ENCODE measurements at regions not wholly inside any gene's neighbourhood (a gene's known extent, or its start where the extent isn't known, plus 50 kb on each side); places are given as distances from the start of the nearest gene placed in this dataset.

DNA sequence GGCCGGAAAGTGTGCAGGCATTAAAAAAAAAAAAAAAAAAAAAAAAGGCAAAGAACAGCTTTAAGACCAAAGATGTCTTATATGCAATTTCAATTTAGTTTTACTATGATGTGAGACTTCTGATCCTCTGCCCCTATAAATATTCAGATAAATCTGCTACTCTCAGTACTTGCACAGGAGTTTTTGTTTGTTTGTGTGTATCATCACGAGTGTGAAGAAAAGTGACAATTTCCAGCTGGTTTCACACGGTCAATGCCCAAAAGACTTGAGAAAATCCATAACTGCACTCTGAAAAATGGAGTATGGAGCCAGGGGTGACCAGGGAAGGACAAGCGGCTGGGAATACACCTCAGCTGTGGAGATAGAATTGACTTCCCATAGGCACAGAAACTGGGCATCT, 757.7 kb downstream of the C6orf118 start:
- no peak for DNase-seq
- H3K4me1 Mint-ChIP-seq (ENCODE audit: low read depth, unreplicated experiment): no peaks in the 10 kb centered on the region
- H3K27me3 Mint-ChIP-seq (ENCODE audit: unreplicated experiment): no peaks in the 10 kb centered on the region
- no TSS peak for BruUV-seq (replicated peaks)
- peaks cover 9% of the 10 kb centered on the region for H3K9me3 Mint-ChIP-seq (ENCODE audit: low read depth, unreplicated experiment)
- H3K27ac Mint-ChIP-seq (ENCODE audit: unreplicated experiment): no peak overlapping the region
- TF ChIP-seq CTCF (IDR thresholded peaks at IDR 0.05; ENCODE audit: unreplicated experiment): no peak
- H3K36me3 Mint-ChIP-seq (ENCODE audit: insufficient read depth, unreplicated experiment): no peaks in the 10 kb centered on the region
- no peak overlapping the region for H3K4me3 Mint-ChIP-seq (ENCODE audit: low read depth, unreplicated experiment)
- intact Hi-C loops (cut with micrococcal nuclease; ENCODE audit: unreplicated experiment): no loop called here
- CTCF ChIA-PET: no interaction called here

DNA sequence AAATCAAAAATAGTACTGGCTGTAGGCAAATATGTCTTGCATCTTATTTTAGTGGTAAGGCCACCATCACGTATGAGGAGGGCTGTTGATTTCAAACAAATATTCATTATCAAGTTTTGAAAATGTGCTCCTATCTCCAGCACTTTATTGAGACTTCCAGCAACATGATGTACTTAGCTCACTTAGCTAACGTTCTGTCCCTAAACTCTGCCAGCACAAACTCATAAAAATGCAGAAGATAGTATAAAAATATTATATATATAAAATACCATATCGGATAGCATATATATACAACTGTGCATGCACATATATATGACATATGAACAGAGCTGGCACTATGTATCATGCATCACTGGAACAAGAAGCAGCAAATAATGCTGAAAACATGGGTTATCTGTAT, 762.3 kb downstream of the C6orf118 start:
- Mint-ChIP-seq H3K27me3 (ENCODE audit: unreplicated experiment) (no peaks in the 10 kb centered on the region), H3K4me3 (ENCODE audit: low read depth, unreplicated experiment) (no peak overlapping the region), H3K9me3 (ENCODE audit: low read depth, unreplicated experiment) (peaks cover 6% of the 10 kb centered on the region), H3K4me1 (ENCODE audit: low read depth, unreplicated experiment) (no peaks in the 10 kb centered on the region), H3K36me3 (ENCODE audit: insufficient read depth, unreplicated experiment) (no peaks in the 10 kb centered on the region), H3K27ac (ENCODE audit: unreplicated experiment) (no peak overlapping the region)
- intact Hi-C loops (cut with micrococcal nuclease; ENCODE audit: unreplicated experiment): no loop called here
- no TSS peak for BruUV-seq (replicated peaks)
- CTCF ChIA-PET: no interaction called here
- no peak for DNase-seq
- no peak for TF ChIP-seq CTCF (IDR thresholded peaks at IDR 0.05; ENCODE audit: unreplicated experiment)

GRCh38 chr6:164546263-164546662, 763.1 kb downstream of the C6orf118 start:
- Mint-ChIP-seq H3K27me3 (ENCODE audit: unreplicated experiment) (no peaks in the 10 kb centered on the region), H3K9me3 (ENCODE audit: low read depth, unreplicated experiment) (peaks cover 3% of the 10 kb centered on the region), H3K36me3 (ENCODE audit: insufficient read depth, unreplicated experiment) (no peaks in the 10 kb centered on the region), H3K4me3 (ENCODE audit: low read depth, unreplicated experiment) (no peak overlapping the region), H3K4me1 (ENCODE audit: low read depth, unreplicated experiment) (no peaks in the 10 kb centered on the region), H3K27ac (ENCODE audit: unreplicated experiment) (no peak overlapping the region)
- intact Hi-C loops (cut with micrococcal nuclease; ENCODE audit: unreplicated experiment): no loop called here
- CTCF ChIA-PET: no interaction called here
- DNase-seq: no peak
- no TSS peak for BruUV-seq (replicated peaks)
- no peak for TF ChIP-seq CTCF (IDR thresholded peaks at IDR 0.05; ENCODE audit: unreplicated experiment)

GRCh38 chr6:164534070-164534766, 775.2 kb downstream of the C6orf118 start:
- no peaks in the 10 kb centered on the region for H3K9me3 Mint-ChIP-seq (ENCODE audit: low read depth, unreplicated experiment)
- TF ChIP-seq CTCF (IDR thresholded peaks at IDR 0.05; ENCODE audit: unreplicated experiment): no peak
- H3K4me1 Mint-ChIP-seq (ENCODE audit: low read depth, unreplicated experiment): no peaks in the 10 kb centered on the region
- H3K27me3 Mint-ChIP-seq (ENCODE audit: unreplicated experiment): no peaks in the 10 kb centered on the region
- H3K27ac Mint-ChIP-seq (ENCODE audit: unreplicated experiment): no peak overlapping the region
- no peak overlapping the region for H3K4me3 Mint-ChIP-seq (ENCODE audit: low read depth, unreplicated experiment)
- no peaks in the 10 kb centered on the region for H3K36me3 Mint-ChIP-seq (ENCODE audit: insufficient read depth, unreplicated experiment)
- no peak for DNase-seq
- intact Hi-C loops (cut with micrococcal nuclease; ENCODE audit: unreplicated experiment): no loop called here
- CTCF ChIA-PET: no interaction called here
- no TSS peak for BruUV-seq (replicated peaks)
